Tongue (tissue), 1 donor: ENCODE measurements at regions not wholly inside any gene's neighbourhood (a gene's known extent, or its start where the extent isn't known, plus 50 kb on each side); places are given as distances from the start of the nearest gene placed in this dataset.

Experiments used
- DNase-seq: peaks from one replicate; pipeline ENCODE4 v3.0.0-alpha.2; 2015

DNA sequence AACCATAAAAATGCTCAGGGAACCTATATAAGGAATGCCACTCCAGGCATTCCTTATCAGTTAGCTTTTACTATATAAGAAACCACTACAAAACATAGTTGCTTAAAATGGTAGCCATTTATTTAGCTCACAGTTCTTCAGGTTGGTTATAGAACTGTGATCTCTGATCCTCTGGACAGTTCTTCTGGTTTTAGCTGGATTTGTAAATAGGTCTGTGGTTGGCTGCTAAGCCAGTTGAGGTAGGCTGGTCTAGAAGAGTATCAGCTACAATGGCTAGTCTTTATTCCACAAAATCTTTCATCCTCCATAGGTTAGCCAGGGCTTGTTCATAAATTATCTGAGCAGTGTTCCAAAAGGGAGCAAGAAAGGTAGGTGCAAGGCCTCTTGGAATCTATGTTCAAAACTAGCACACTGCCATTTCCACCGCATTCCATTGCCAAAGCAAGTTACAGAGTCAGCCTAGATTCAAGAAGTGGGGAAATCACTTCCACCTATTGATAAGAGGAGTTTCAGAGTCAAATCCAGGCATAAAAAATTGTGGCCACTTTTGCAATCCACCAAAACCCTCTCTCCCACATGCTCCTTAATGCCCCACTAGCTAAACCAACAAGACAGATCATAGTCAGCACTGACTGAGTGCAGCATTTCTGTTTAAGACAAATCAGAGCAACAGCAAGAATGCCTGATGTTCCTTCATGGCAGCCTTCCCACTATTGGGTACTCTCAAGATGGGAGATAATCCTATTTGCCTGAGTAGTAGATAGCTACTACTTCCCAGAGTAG lies 146.4 kb downstream of the IRS1 start:
- no peak for DNase-seq

DNA sequence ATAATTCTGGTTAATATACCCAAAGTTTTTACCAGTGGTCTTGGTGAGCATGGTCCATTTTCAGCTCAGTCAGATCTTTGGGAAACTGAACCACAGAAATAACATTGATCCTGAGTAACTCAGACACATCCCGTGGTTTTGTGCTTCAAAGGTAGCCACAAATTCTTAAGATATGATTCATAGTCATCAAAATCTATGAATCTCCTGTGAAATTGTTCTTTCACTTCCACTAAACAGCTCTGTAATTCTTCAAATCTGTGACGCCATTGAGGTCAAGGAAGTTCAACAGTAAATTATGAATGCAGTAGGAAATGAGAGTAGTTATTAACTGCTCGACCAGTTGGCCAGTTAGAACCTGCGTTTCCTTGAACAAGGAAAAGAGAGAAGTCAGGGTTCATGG lies 147.3 kb downstream of the IRS1 start:
- no peak for DNase-seq

GRCh38 chr2:226649871-226650660 lies 149.6 kb downstream of the IRS1 start:
- peak; percentile 81 for DNase-seq

DNA sequence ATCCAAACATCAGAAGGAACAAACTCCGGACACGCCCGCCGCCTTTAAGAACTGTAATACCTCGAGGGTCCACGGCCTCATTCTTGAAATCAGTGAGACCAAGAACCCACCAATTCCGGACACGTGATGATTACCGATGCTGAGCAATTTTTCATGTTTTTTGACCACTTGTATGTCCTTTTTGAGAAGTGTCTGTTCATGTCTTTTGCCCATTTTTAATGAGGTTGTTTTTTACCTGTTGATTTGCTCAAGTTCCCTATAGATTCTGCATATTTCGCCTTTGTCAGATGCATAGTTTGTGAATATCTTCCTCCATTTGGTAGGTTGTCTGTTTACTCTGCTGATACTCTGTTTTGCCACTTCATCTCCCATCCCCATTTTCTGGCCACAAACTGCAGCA lies 150.4 kb downstream of the IRS1 start:
- no peak for DNase-seq

DNA sequence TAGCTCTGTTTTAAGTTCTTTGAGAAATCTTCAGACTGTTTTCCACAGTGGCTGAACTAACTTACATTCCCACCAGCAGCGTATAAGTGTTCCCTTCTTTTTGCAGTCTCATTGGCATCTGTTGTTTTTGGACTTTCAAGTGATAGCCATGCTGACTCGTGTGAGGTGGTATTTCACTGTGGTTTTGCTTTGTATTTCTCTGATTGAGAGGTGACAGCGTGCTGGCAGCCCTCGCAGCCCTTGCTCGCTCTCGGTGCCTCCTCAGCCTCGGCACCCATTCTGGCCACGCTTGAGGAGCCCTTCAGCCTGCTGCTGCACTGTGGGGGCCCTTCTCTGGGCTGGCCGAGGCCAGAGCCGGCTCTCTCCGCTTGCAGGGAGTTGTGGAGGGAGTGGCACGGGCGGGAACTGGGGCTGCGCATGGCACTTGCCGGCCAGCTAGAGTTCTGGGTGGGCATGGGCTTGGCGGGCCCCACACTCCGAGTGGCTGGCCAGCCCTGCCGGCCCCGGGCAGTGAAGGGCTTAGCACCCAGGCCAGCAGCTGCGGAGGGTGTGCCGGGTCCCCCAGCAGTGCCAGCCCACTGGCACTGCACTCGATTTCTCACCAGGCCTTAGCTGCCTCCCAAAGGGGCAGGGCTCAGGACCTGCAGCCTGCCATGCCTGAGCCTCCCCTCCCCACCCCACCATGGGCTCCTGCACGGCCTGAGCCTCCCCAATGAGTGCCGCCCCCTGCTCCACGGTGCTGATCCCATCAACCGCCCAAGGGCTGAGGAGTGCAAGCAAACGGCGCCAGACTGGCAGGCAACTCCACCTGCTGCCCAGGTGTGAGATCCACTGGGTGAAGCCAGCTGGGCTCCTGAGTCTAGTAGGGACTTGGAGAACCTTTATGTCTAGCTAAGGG lies 151.8 kb downstream of the IRS1 start:
- DNase-seq: no peak

DNA sequence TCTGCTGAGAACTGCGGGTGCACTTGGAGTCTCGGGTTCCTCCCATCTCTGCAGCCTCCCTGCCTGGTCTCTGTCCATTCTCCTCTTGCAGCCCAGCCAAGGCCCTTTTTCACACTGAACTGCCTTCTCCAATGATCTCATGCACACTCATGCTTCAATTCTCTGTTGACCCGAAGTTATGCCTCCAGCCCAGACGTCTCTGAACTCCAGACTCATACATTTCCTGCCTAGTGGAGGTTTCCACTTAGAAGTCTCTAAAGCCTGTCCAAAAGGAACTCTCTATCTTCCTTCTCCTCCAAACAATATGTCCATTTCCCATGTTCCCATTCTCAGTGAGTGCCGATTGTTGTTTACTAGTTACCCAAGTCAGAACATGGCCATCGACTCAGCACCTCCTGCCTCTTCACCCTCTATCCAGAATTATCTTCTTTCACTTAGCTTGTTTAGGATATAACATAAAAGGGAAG lies 155.2 kb downstream of the IRS1 start:
- peak; percentile 38 for DNase-seq

- DNase-seq: no peak
These were observed 155.7 kb downstream of the IRS1 start for GRCh38 chr2:226643946-226644282.

GRCh38 chr2:226643030-226643945 lies 156.3 kb downstream of the IRS1 start:
- DNase-seq: no peak

DNA sequence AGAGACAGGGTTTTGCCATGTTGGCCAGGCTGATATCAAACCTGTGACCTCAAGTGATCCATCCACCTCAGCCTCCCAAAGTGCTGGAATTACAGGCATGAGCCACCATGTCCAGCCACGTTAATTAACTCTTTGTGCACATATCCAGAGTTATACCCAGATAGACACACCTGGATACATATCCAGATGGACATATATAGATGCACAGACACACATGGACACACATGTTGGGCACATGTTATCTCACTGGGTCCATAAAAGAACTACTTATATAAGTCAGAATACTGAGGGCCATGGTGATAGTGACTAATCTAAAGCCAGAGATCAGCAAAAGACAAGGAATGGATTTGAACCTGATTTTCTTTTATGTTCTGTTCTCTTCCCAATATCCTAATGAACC lies 158.6 kb downstream of the IRS1 start:
- no peak for DNase-seq

DNA sequence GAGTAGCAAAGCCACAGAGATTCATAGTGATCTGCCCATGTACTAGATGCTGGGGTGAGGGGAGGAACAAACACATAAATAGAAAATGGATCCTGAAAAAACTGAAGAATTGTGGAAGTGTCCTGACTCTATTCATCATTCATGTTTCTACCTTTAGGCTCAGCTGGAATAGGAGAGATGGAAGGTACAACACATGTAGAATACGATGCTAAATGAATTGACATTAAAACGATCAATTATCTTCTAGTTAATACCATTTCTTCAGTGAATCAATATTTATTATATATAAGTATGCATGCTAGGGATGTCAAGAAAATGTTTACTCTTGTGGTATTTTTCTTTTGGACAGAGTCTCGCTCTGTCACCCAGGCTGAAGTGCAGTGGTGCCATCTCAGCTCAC lies 159.1 kb downstream of the IRS1 start:
- DNase-seq: no peak

GRCh38 chr2:226639550-226639949 lies 160.1 kb downstream of the IRS1 start:
- DNase-seq: no peak

GRCh38 chr2:226638576-226638975 lies 161.0 kb downstream of the IRS1 start:
- no peak for DNase-seq

DNA sequence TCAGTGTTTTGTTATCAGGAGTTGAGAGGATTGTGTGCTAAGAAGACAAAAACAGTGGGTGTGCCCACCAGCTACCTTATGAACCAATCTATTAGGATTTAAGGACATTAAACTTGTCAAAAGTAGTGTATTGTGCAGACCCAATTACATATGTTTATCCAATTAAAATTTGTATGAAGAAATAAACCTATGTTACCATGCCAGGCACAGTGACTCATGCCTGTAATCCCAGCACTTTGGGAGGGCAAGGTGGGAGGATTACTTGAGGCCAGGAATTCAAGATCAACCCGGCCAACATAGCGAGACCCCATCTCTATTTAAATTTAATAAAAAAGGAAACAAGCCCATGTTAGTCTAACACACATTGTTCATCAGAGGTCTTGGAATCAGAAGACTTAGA lies 162.2 kb downstream of the IRS1 start:
- DNase-seq: no peak

- DNase-seq: no peak
These were observed 163.0 kb downstream of the IRS1 start for GRCh38 chr2:226636586-226636985.

DNA sequence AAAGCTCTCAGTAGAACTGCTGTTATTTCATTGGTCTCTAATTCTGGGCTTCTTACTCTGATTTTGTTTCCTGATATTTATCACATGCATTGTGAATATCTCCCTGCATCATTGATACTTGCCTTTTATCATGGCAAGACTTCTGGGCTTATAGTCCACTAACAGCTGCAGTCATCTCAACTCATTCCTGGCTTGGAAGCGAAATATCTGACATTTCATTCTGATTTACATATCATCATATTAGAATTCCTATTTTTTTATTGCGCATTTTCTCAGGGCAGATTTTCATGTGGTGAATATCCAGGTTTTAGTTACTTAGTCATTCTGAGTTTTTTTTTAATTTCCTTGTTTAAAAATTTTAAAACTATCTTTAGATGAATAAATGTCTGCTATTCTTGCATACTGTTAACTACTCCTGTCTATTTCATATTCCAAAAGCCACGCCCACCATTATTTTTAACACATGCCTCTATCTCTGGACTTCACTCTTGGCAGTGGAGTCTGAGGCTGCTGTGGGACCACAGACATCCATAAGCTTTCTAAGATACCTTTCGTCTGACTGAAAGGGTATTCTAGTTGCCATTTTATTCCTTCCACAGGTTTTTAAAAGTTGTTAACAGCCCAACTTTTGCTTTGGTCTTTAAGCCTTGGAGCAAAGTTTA lies 164.5 kb downstream of the IRS1 start:
- no peak for DNase-seq

DNA sequence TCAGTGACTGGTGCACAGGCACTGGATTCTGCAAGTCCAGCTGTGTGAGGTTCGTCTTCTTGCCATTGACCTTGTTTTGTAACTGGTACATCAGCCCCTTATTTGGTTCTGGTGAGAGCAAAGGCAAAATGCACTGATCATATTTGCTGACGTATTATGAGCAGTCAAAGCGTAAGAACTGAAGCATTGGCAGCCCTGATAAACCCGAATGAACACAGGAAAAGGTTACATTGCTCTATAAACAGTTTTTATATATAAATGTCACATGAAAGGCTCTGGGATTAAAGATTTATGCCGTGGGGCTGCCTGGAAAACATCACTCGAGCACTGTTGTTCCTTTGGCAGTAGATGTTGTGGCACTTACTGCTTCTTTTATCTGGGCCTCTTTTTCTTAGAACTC lies 167.9 kb downstream of the IRS1 start:
- no peak for DNase-seq

DNA sequence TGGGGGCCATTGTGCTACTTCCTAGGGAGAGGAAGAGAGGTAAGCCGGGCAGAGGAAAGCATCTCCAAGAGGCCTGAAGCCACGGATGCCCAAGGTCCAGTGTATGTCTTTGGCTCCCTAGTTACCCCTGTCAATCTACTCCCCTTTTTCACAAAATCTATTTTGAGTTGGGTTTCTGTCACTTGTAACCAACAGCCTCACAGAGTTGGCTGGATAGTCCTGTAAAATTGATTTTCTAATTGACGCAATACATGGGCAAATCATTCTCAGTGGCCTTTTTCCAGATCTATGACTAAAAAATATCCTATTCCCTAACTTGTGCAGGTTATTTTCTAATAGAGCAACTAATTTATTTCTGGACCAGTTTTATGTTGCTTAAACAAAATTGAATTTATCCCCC lies 168.4 kb downstream of the IRS1 start:
- DNase-seq: no peak

DNA sequence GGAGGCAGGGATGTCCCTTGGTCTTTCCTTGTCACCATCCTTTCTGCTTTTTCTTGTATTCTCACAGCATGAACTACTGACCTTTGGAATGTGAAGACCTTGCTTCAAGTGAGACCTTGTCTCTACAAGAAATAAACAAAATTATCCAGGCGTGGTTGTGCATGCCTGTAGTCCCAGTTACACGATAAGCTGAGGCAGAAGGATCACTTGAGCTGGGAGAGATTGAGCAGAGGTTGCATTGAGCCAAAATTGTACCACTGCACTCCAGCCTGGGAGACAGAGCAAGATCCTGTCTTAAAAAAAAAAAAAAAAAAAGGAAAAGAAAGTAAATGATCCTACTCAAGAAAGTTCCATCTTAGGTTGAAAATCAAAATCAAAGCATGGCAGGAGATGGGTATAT lies 173.7 kb downstream of the IRS1 start:
- no peak for DNase-seq

DNA sequence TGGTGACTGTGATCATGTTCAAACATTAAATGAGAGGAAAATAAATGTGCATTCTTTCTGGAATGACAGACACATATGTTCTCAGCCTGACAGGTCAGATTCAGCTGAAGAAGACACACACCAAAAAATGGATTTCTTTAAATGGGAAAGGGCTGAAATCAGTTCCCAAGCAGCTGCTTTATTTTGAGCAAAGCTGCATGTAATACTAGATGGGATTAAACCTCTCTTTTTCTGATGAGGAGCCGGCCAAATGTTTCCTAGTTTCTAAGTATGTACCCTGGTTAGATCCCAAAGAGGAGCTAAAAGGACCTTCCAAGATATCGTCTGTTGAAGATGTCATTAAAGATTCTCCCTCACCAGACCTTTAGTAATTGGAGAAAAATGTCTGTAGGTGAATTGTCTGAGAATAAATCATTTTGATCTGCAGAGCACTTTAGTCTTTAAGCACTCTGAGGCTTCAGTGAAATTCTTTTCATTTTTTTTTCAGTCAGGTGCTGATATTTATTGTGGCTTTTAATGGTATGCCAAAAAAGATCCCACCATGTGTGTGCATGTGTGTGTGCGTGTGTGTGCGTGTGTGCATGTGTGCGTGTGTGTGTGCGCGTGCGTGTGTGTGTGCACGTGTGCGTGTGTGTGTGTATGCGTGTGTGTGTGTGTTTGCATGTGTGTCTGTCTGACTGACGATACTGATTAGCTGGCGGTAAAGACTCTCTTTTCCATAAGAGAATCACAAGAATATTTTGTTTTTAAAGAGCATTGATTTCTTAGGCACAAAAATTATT lies 175.8 kb downstream of the IRS1 start:
- DNase-seq: peak; percentile 82

GRCh38 chr2:226622484-226622883 lies 177.1 kb downstream of the IRS1 start:
- no peak for DNase-seq
